Lower leg skin (tissue), 4 donors: ENCODE measurements at regions not wholly inside any gene's neighbourhood (a gene's known extent, or its start where the extent isn't known, plus 50 kb on each side); places are given as distances from the start of the nearest gene placed in this dataset.

Source experiments
- DNase-seq, 2 donors: peaks; one replicate each; pipeline ENCODE4 v3.0.0-alpha.2; 2019; ENCODE audit warnings: low spot score in 2 of 2
- H3K4me3 ChIP-seq: fragments of 200-600 bp; sonication (generic); 2 replicates; pipeline ENCODE4 v1.5.1; 2017; ENCODE audit warnings: mild to moderate bottlenecking, low read depth; ENCODE audit not compliant: poor library complexity, severe bottlenecking
- POLR2A ChIP-seq, 2 donors: fragments of 450-650 bp; IDR thresholded peaks; one replicate each; pipeline ENCODE4 v1.6.1; 2016 to 2017; ENCODE audit warnings: antibody characterized with exemption in 2 of 2, mild to moderate bottlenecking in 1 of 2, moderate library complexity in 1 of 2
- whole genome bisulfite sequencing, 2 donors: methylation state at CpG; one replicate each; pipeline ENCODE4 v1.1.5; 2018; 5-methylcytosine and 5-hydroxymethylcytosine counted together
- intact Hi-C: fragments of 100-400 bp; cut with DNase I; formaldehyde crosslinking; loops from one replicate; pipeline ENCODE4 v1.15.0; 2023; ENCODE audit warnings: low total_unique reads
- TF ChIP-seq, protein P1 (sequence below), 3 donors: fragments of 450-650 bp; IDR thresholded peaks; one replicate each; pipeline ENCODE4 v1.5.1; 2016; ENCODE audit warnings: antibody characterized with exemption in 3 of 3, mild to moderate bottlenecking in 3 of 3, moderate library complexity in 2 of 3

DNA sequence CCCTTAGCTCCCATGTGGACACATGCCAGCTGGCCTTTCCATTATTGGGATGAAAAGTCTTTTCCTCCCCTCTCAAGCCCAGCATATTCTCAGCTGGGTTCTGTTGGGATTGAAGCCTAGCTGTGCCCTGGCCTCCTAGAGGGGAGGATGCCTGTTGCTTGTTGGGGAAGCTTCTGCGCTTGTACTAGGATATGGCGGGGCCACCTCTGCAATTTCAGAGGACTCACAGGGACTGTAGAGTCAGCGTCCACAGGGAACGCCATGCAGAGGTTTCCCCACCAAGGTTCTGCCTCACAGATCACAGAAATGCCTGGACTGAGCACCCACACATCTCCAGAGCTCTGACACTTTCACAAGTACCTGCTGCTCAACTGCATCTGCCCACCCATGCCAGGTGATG, 288.7 kb upstream of the FOXQ1 start:
- intact Hi-C loops = no loop called here
- WGBS, 2 donors = 95 to 97% methylated on average over 4 of the region's 4 CpGs
- peak in 1 of 2 donors; percentile 53 for DNase-seq
- no peak for TF ChIP-seq POLR2A (IDR thresholded peaks at IDR 0.05)
- no peak overlapping the region for H3K4me3 ChIP-seq

DNA sequence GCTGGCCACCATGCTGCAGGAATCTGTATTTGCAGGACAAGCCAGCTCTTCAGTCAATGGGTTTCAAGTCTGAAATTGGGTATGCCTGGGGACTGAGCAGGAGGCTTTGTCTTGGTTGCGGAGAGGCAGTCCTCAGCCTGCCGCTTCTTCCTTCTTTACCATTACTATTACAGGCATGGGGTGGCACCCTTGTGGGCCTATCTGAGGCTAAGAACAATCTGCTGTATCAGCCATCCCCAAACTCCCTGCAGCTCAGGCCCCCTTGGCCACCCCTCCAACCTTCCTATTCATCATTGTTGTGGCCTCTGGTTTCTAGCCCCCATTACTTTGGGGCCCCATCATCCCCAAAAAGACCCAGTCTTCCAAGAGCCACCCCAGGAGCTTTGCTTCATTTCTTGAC, 289.2 kb upstream of the FOXQ1 start:
- peak in 1 of 2 donors; percentile 65 for DNase-seq
- no peak overlapping the region for H3K4me3 ChIP-seq
- WGBS, 2 donors = 100% methylated on average over 2 of the region's 2 CpGs
- TF ChIP-seq POLR2A (IDR thresholded peaks at IDR 0.05) = no peak
- TF ChIP-seq, protein P1, sequence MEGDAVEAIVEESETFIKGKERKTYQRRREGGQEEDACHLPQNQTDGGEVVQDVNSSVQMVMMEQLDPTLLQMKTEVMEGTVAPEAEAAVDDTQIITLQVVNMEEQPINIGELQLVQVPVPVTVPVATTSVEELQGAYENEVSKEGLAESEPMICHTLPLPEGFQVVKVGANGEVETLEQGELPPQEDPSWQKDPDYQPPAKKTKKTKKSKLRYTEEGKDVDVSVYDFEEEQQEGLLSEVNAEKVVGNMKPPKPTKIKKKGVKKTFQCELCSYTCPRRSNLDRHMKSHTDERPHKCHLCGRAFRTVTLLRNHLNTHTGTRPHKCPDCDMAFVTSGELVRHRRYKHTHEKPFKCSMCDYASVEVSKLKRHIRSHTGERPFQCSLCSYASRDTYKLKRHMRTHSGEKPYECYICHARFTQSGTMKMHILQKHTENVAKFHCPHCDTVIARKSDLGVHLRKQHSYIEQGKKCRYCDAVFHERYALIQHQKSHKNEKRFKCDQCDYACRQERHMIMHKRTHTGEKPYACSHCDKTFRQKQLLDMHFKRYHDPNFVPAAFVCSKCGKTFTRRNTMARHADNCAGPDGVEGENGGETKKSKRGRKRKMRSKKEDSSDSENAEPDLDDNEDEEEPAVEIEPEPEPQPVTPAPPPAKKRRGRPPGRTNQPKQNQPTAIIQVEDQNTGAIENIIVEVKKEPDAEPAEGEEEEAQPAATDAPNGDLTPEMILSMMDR (IDR thresholded peaks at IDR 0.05) = no peak
- intact Hi-C loops = no loop called here

DNA sequence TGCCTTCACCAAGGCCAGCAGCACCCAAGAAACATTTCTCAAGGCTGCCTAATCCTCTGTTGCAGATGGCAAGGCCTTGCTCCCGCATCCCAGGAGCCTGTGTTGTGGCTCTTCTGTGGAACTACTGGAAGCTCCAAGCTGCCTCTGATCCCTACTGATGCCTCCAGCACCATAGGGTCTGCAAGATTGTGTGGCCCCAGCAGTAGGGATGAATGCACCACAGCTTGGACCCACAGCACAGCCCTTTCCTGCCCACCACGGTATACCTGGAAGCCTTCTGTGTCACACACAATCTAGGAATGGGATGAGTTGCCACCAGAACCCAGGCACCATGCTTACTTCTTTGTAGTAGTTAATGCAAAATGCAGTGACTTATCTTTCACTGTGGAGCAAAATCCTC, 291.1 kb upstream of the FOXQ1 start:
- intact Hi-C loops = no loop called here
- WGBS, 2 donors = 60 to 75% methylated on average over 2 of the region's 2 CpGs
- H3K4me3 ChIP-seq = no peak overlapping the region
- DNase-seq = no peak
- TF ChIP-seq, protein P1 (IDR thresholded peaks at IDR 0.05) = no peak
- TF ChIP-seq POLR2A (IDR thresholded peaks at IDR 0.05) = no peak

DNA sequence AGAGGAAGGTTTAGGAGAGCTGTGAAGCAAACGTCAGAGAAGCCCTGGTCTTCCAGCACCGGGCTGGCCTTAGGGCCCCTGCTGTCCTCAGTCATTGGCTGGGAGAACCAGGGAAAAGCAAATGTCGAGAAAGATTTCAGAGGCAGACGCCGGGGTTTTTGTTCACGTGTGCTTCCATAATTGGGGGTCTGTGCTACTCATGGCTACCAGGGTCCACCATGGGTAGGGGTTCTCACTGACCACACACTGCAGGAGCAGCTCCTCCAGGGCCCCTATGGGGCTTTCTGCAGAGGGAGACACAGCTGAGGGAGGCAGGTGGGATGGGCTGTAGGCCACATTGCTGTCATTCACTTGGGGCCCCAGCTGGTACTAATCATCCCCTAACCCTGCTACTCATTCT, 291.8 kb upstream of the FOXQ1 start:
- peak in 1 of 2 donors; percentile 72 for DNase-seq
- TF ChIP-seq POLR2A (IDR thresholded peaks at IDR 0.05) = no peak
- TF ChIP-seq, protein P1 (IDR thresholded peaks at IDR 0.05) = no peak
- H3K4me3 ChIP-seq = no peak overlapping the region
- intact Hi-C loops = no loop called here
- 93 to 96% methylated on average over 6 of the region's 6 CpGs for WGBS, 2 donors

DNA sequence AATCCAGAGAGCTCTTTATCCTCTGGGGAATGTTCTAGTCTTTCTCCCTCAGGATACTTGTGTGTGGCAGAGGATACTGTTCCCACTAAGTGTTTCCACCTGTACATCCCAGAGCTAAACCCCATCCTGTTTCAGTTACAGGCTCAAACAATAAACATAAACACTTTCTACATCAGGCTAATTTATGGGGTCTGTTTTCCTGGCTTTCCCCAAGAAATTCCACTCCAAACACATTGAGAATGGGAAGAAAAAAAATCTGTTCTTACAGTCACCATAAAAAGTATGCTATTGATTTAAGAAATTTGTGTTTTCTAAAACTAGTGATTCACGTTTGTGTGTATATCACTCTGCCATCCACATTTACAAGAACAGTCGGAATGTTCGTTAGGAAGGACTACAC, 293.9 kb upstream of the FOXQ1 start:
- TF ChIP-seq POLR2A (IDR thresholded peaks at IDR 0.05) = no peak
- TF ChIP-seq, protein P1 (IDR thresholded peaks at IDR 0.05) = no peak
- intact Hi-C loops = no loop called here
- DNase-seq = no peak
- H3K4me3 ChIP-seq = no peak overlapping the region
- 62 to 64% methylated on average over 3 of the region's 3 CpGs for WGBS, 2 donors

DNA sequence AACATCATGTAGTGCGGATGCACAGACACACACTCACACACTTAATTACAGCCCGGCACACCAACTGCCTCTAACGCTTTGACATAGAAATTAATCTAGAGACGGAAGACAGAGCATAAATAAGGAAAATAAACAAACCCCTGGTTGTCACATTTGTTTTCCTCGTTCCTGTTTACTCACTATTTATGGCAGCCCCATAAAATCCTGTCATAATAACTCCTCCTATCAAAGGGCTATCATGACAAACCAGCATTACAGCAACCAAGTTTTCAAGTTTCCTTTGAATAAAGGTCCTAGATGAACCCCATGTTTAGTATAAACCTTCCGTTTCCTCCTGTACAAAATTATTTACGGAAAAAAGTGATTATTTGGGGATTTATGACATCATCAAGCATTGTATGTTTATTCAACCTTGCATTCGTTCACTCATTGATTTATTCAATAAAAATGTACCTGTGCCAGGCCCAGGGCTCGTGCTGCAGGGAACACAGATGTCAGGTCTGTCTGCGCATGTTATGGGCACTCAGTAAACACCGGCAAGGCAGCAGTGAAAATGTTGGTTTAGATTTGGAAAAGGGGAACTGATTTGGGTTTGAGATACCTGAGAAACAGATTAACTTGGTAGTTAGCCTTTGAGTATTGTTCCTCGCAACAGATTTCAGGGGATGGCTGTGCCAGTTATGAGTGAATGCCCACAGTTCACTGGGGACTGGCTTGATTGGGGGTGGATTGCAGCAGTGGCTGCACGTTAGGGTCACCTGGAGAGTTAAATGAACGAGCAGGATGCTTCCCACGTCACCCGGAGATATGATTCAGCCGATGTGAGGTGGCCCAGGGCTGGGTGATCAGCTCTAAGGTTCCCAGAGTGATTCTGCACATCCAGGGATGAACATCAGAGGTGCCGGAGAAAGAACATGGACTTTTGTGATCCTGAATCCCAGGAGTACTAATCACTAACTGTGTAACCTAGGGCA, 295.3 kb upstream of the FOXQ1 start:
- H3K4me3 ChIP-seq = no peak overlapping the region
- intact Hi-C loops = no loop called here
- no peak for DNase-seq
- WGBS, 2 donors = 77 to 84% methylated on average over 18 of the region's 18 CpGs
- TF ChIP-seq POLR2A (IDR thresholded peaks at IDR 0.05) = no peak
- TF ChIP-seq, protein P1 (IDR thresholded peaks at IDR 0.05) = no peak
